WTC11 (cell line): ENCODE measurements at regions not wholly inside any gene's neighbourhood (a gene's known extent, or its start where the extent isn't known, plus 50 kb on each side); places are given as distances from the start of the nearest gene placed in this dataset.

Source experiments
- ATAC-seq: fragments of 200-7000 bp; cut with Tn5 transposase; 2 replicates; pipeline ENCODE4 v1.10.0; 2021; ENCODE audit warnings: mild to moderate bottlenecking, moderate library complexity
- CTCF ChIA-PET: fragments of 300-600 bp; sonication (Branson Sonifier 250); formaldehyde crosslinking; loops from one replicate; lab custom pipeline; 2021; ENCODE audit warnings: antibody characterized with exemption; lab: Charles Lee
- POLR2A ChIA-PET: fragments of 350-600 bp; sonication (Branson Sonifier 250); formaldehyde crosslinking; loops from one replicate; lab custom pipeline; 2021; ENCODE audit warnings: antibody characterized with exemption; lab: Charles Lee
- DNase-seq: peaks from one replicate; pipeline ENCODE4 v3.0.0; 2021; ENCODE audit warnings: low spot score
- H3K27ac Mint-ChIP-seq: 2 replicates; pipeline ENCODE4 v1.8.0; 2021; ENCODE audit warnings: mixed read lengths
- H3K27me3 Mint-ChIP-seq: 2 replicates; pipeline ENCODE4 v1.8.0; 2021; ENCODE audit warnings: low read depth, mild to moderate bottlenecking, moderate library complexity, mixed read lengths
- H3K36me3 Mint-ChIP-seq: 2 replicates; pipeline ENCODE4 v1.8.0; 2021; ENCODE audit warnings: mixed read lengths
- H3K4me1 Mint-ChIP-seq: 2 replicates; pipeline ENCODE4 v1.8.0; 2022; ENCODE audit warnings: mixed read lengths
- H3K4me3 Mint-ChIP-seq: 2 replicates; pipeline ENCODE4 v1.8.0; 2021; ENCODE audit warnings: mild to moderate bottlenecking, moderate library complexity, mixed read lengths
- H3K9me3 Mint-ChIP-seq: 2 replicates; pipeline ENCODE4 v1.8.0; 2021; ENCODE audit warnings: mixed read lengths
- CREM ChIP-seq: sonication (generic); formaldehyde crosslinking; IDR thresholded peaks from 2 replicates; pipeline ENCODE4 v1.8.1; 2022; ENCODE audit warnings: mild to moderate bottlenecking, missing genetic modification reagents, moderate library complexity
- ELF4 ChIP-seq: sonication (generic); formaldehyde crosslinking; IDR thresholded peaks from 2 replicates; pipeline ENCODE4 v1.8.1; 2022; ENCODE audit warnings: low read depth, mild to moderate bottlenecking, moderate library complexity, missing genetic modification reagents
- GABPB1 ChIP-seq: sonication (generic); formaldehyde crosslinking; IDR thresholded peaks from 2 replicates; pipeline ENCODE4 v1.8.1; 2023; ENCODE audit warnings: mild to moderate bottlenecking, missing genetic modification reagents
- HMGA2 ChIP-seq: fragments of 250-450 bp; sonication (Bioruptor Pico); IDR thresholded peaks from 2 replicates; pipeline ENCODE4 v1.4.0; 2021; ENCODE audit warnings: mild to moderate bottlenecking, moderate library complexity
- OVOL2 ChIP-seq: fragments of 250-450 bp; sonication (Bioruptor Pico); IDR thresholded peaks from 2 replicates; pipeline ENCODE4 v1.9.0; 2021; ENCODE audit warnings: mild to moderate bottlenecking, borderline replicate concordance
- TEAD1 ChIP-seq: sonication (generic); formaldehyde crosslinking; IDR thresholded peaks from 2 replicates; pipeline ENCODE4 v1.8.0; 2022; ENCODE audit warnings: mild to moderate bottlenecking, missing genetic modification reagents
- TEAD4 ChIP-seq: sonication (generic); formaldehyde crosslinking; IDR thresholded peaks from 2 replicates; pipeline ENCODE4 v1.8.0; 2022; ENCODE audit warnings: mild to moderate bottlenecking, missing genetic modification reagents
- ZNF232 ChIP-seq: sonication (generic); formaldehyde crosslinking; IDR thresholded peaks from 2 replicates; pipeline ENCODE4 v1.8.0; 2022; ENCODE audit warnings: mild to moderate bottlenecking, missing genetic modification reagents
- ZNF423 ChIP-seq: fragments of 250-450 bp; sonication (Bioruptor Pico); IDR thresholded peaks from 2 replicates; pipeline ENCODE4 v2.1.2; 2022; ENCODE audit warnings: mild to moderate bottlenecking, moderate library complexity
- ZNF671 ChIP-seq: fragments of 250-450 bp; sonication (Bioruptor Pico); IDR thresholded peaks from 2 replicates; pipeline ENCODE4 v1.8.0; 2021; ENCODE audit warnings: mild to moderate bottlenecking
- TF ChIP-seq, protein P1 (sequence below): sonication (generic); formaldehyde crosslinking; IDR thresholded peaks from 2 replicates; pipeline ENCODE4 v1.8.1; 2023; ENCODE audit warnings: mild to moderate bottlenecking, moderate library complexity, missing genetic modification reagents
- TF ChIP-seq, protein P2 (sequence below): sonication (generic); formaldehyde crosslinking; IDR thresholded peaks from 2 replicates; pipeline ENCODE4 v1.8.0; 2022; ENCODE audit warnings: mild to moderate bottlenecking, missing genetic modification reagents
- TF ChIP-seq, protein P3 (sequence below): sonication (generic); formaldehyde crosslinking; IDR thresholded peaks from 2 replicates; pipeline ENCODE4 v1.8.1; 2023; ENCODE audit warnings: mild to moderate bottlenecking, missing genetic modification reagents, moderate library complexity
- TF ChIP-seq, protein P4 (sequence below): fragments of 250-450 bp; sonication (Bioruptor Pico); IDR thresholded peaks from 2 replicates; pipeline ENCODE4 v1.8.0; 2021; ENCODE audit warnings: mild to moderate bottlenecking
- TF ChIP-seq, protein P5 (sequence below): sonication (generic); formaldehyde crosslinking; IDR thresholded peaks from 2 replicates; pipeline ENCODE4 v1.8.1; 2022; ENCODE audit warnings: mild to moderate bottlenecking, missing genetic modification reagents, moderate library complexity, borderline replicate concordance
- TF ChIP-seq, protein P6 (sequence below): sonication (generic); formaldehyde crosslinking; IDR thresholded peaks from 2 replicates; pipeline ENCODE4 v1.8.0; 2023; ENCODE audit warnings: missing genetic modification reagents, mild to moderate bottlenecking, borderline replicate concordance
- TF ChIP-seq, protein P7 (sequence below): fragments of 250-450 bp; sonication (Bioruptor Pico); IDR thresholded peaks from 2 replicates; pipeline ENCODE4 v1.9.0; 2021; ENCODE audit warnings: mild to moderate bottlenecking

DNA sequence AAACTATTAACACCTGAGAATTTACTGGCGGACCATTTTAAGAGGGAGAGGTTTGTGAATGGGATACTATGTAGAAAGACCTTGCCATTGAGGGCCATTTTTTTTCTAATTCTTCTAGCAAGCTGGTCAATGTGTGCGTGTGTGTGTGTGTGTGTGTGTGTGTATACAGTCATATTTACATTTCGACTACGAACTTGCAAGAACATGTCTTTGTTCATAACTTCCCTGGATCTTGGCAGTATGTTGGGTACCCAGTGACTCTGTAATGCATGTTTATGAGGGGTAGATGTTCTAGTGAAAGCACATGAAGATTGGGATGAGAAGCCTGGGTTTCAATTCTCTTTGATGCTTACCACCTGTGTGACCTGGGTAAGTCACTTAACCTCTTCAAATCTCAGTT lies 133.6 kb downstream of the UBE2E3 start:
- H3K36me3 Mint-ChIP-seq, result no peaks in the 10 kb centered on the region
- no peaks in the 10 kb centered on the region for H3K4me1 Mint-ChIP-seq
- no peaks in the 10 kb centered on the region for H3K27me3 Mint-ChIP-seq
- ATAC-seq (no peak), DNase-seq (no peak)
- H3K4me3 Mint-ChIP-seq, result no peak overlapping the region
- CTCF ChIA-PET, result interaction anchor here (0.7 kb wide), 1 partner anchor 275 kb away, joined by 4 read pairs; no protein-coding TSS in a partner anchor
- TF ChIP-seq HMGA2 (CRISPR knock-in tag), result no peak
- TF ChIP-seq, protein P1, sequence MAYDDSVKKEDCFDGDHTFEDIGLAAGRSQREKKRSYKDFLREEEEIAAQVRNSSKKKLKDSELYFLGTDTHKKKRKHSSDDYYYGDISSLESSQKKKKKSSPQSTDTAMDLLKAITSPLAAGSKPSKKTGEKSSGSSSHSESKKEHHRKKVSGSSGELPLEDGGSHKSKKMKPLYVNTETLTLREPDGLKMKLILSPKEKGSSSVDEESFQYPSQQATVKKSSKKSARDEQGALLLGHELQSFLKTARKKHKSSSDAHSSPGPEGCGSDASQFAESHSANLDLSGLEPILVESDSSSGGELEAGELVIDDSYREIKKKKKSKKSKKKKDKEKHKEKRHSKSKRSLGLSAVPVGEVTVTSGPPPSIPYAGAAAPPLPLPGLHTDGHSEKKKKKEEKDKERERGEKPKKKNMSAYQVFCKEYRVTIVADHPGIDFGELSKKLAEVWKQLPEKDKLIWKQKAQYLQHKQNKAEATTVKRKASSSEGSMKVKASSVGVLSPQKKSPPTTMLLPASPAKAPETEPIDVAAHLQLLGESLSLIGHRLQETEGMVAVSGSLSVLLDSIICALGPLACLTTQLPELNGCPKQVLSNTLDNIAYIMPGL (CRISPR knock-in tag), result no peak
- TF ChIP-seq TEAD4, result no peak
- TF ChIP-seq ZNF232 (CRISPR knock-in tag), result no peak
- TF ChIP-seq, protein P2, sequence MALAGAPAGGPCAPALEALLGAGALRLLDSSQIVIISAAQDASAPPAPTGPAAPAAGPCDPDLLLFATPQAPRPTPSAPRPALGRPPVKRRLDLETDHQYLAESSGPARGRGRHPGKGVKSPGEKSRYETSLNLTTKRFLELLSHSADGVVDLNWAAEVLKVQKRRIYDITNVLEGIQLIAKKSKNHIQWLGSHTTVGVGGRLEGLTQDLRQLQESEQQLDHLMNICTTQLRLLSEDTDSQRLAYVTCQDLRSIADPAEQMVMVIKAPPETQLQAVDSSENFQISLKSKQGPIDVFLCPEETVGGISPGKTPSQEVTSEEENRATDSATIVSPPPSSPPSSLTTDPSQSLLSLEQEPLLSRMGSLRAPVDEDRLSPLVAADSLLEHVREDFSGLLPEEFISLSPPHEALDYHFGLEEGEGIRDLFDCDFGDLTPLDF (CRISPR knock-in tag), result no peak
- TF ChIP-seq GABPB1 (CRISPR knock-in tag), result no peak
- no peak for TF ChIP-seq ZNF671 (CRISPR knock-in tag)
- TF ChIP-seq OVOL2 (CRISPR knock-in tag), result no peak
- TF ChIP-seq ZNF423 (CRISPR knock-in tag), result no peak
- POLR2A ChIA-PET, result no interaction called here
- no peaks in the 10 kb centered on the region for H3K9me3 Mint-ChIP-seq
- no peak overlapping the region for H3K27ac Mint-ChIP-seq

DNA sequence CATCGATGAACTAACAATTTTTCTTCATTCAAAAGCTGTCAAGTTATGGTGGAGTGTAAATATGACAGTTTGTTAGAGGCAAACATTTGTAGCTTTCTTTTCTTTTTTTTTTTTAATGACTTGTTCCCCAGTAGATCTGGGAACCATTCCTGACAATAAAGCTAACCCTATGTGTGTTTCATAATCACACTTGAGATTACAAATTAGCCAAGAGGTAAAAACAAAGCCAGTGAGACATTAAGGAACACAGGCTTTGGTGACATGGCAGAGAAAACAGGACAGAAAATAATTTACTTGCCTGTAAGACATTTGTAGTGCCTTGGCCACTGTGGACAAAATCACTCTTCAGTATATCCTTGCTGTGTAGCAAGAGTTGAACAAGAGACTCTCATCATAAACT lies 135.9 kb downstream of the UBE2E3 start:
- Mint-ChIP-seq H3K27me3 (no peaks in the 10 kb centered on the region), H3K9me3 (no peaks in the 10 kb centered on the region), H3K36me3 (no peaks in the 10 kb centered on the region), H3K4me1 (no peaks in the 10 kb centered on the region), H3K4me3 (no peak overlapping the region), H3K27ac (no peak overlapping the region)
- POLR2A ChIA-PET, result no interaction called here
- ATAC-seq (no peak), DNase-seq (no peak)
- CTCF ChIA-PET, result no interaction called here
- TF ChIP-seq ZNF671 (CRISPR knock-in tag), result no peak
- TF ChIP-seq ELF4, result no peak
- TF ChIP-seq, protein P3, sequence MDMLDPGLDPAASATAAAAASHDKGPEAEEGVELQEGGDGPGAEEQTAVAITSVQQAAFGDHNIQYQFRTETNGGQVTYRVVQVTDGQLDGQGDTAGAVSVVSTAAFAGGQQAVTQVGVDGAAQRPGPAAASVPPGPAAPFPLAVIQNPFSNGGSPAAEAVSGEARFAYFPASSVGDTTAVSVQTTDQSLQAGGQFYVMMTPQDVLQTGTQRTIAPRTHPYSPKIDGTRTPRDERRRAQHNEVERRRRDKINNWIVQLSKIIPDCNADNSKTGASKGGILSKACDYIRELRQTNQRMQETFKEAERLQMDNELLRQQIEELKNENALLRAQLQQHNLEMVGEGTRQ, result no peak
- TF ChIP-seq, protein P4, sequence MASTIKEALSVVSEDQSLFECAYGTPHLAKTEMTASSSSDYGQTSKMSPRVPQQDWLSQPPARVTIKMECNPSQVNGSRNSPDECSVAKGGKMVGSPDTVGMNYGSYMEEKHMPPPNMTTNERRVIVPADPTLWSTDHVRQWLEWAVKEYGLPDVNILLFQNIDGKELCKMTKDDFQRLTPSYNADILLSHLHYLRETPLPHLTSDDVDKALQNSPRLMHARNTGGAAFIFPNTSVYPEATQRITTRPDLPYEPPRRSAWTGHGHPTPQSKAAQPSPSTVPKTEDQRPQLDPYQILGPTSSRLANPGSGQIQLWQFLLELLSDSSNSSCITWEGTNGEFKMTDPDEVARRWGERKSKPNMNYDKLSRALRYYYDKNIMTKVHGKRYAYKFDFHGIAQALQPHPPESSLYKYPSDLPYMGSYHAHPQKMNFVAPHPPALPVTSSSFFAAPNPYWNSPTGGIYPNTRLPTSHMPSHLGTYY (CRISPR knock-in tag), result no peak

DNA sequence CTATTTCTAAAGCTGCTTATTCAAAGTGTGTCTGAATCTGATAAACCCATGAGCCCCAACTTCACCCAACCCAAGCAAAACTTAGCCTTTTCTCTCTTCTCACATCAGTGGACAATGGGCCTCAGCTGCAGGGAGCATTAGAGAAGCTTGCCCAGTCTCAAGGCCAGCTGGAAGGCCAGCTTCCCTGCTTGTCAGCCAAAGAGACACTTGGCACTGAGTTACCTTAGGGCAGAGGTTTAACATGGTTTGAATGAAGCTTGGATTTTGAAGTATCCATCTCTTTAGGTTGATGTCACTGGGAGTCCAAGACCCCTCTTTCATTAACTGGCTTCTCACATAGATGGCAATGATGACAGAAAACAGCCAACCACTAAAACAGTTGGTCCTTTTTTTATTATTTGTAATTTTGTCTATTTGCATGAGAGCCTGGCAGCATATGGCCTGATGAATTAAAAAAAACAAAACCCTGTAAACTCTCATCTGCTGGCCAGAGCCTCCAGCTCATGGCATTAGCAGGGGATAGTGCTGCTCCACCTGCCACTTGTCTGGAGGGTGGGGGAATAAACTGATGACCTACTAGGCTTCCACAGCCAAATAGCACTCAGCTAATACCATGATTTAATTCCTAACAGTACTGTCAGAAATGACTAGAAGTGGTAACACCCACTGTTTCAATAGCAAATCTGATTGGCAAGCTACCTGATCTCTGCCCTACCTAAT lies 137.0 kb downstream of the UBE2E3 start:
- Mint-ChIP-seq H3K36me3 (no peaks in the 10 kb centered on the region), H3K4me3 (no peak overlapping the region), H3K27me3 (no peaks in the 10 kb centered on the region), H3K4me1 (no peaks in the 10 kb centered on the region), H3K27ac (no peak overlapping the region), H3K9me3 (no peaks in the 10 kb centered on the region)
- POLR2A ChIA-PET, result no interaction called here
- ATAC-seq, result no peak
- CTCF ChIA-PET, result no interaction called here
- DNase-seq, result no peak
- TF ChIP-seq, protein P5, sequence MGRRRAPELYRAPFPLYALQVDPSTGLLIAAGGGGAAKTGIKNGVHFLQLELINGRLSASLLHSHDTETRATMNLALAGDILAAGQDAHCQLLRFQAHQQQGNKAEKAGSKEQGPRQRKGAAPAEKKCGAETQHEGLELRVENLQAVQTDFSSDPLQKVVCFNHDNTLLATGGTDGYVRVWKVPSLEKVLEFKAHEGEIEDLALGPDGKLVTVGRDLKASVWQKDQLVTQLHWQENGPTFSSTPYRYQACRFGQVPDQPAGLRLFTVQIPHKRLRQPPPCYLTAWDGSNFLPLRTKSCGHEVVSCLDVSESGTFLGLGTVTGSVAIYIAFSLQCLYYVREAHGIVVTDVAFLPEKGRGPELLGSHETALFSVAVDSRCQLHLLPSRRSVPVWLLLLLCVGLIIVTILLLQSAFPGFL, result no peak
- TF ChIP-seq CREM (CRISPR knock-in tag), result no peak
- TF ChIP-seq, protein P6, sequence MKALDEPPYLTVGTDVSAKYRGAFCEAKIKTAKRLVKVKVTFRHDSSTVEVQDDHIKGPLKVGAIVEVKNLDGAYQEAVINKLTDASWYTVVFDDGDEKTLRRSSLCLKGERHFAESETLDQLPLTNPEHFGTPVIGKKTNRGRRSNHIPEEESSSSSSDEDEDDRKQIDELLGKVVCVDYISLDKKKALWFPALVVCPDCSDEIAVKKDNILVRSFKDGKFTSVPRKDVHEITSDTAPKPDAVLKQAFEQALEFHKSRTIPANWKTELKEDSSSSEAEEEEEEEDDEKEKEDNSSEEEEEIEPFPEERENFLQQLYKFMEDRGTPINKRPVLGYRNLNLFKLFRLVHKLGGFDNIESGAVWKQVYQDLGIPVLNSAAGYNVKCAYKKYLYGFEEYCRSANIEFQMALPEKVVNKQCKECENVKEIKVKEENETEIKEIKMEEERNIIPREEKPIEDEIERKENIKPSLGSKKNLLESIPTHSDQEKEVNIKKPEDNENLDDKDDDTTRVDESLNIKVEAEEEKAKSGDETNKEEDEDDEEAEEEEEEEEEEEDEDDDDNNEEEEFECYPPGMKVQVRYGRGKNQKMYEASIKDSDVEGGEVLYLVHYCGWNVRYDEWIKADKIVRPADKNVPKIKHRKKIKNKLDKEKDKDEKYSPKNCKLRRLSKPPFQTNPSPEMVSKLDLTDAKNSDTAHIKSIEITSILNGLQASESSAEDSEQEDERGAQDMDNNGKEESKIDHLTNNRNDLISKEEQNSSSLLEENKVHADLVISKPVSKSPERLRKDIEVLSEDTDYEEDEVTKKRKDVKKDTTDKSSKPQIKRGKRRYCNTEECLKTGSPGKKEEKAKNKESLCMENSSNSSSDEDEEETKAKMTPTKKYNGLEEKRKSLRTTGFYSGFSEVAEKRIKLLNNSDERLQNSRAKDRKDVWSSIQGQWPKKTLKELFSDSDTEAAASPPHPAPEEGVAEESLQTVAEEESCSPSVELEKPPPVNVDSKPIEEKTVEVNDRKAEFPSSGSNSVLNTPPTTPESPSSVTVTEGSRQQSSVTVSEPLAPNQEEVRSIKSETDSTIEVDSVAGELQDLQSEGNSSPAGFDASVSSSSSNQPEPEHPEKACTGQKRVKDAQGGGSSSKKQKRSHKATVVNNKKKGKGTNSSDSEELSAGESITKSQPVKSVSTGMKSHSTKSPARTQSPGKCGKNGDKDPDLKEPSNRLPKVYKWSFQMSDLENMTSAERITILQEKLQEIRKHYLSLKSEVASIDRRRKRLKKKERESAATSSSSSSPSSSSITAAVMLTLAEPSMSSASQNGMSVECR (CRISPR knock-in tag), result no peak
- no peak for TF ChIP-seq TEAD1
- TF ChIP-seq, protein P7, sequence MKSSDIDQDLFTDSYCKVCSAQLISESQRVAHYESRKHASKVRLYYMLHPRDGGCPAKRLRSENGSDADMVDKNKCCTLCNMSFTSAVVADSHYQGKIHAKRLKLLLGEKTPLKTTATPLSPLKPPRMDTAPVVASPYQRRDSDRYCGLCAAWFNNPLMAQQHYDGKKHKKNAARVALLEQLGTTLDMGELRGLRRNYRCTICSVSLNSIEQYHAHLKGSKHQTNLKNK, result no peak
